Thyroid gland (tissue), 4 donors: ENCODE measurements at regions not wholly inside any gene's neighbourhood (a gene's known extent, or its start where the extent isn't known, plus 50 kb on each side); places are given as distances from the start of the nearest gene placed in this dataset.

Source experiments
- DNase-seq, 2 donors: peaks; one replicate each; pipeline ENCODE4 v3.0.0-alpha.2; 2019
- H3K27ac ChIP-seq, 3 donors: fragments of 200-600 bp; sonication (generic); 1 replicate in 2 of 3; 2 replicates in 1 of 3; pipeline ENCODE4 v1.5.1; 2016 to 2019; ENCODE audit warnings: mild to moderate bottlenecking in 1 of 3, moderate library complexity in 1 of 3
- H3K27me3 ChIP-seq: fragments of 200-600 bp; sonication (generic); one replicate; pipeline ENCODE4 v1.5.1; 2019
- H3K36me3 ChIP-seq, 2 donors: fragments of 200-600 bp; sonication (generic); one replicate each; pipeline ENCODE4 v1.5.1; 2016 to 2019
- H3K4me1 ChIP-seq, 2 donors: fragments of 200-600 bp; sonication (generic); one replicate each; pipeline ENCODE4 v1.5.1; 2017 to 2019
- H3K4me3 ChIP-seq, 3 donors: fragments of 200-600 bp; sonication (generic); replicated peaks in 1 of 3; 1 replicate in 2 of 3; 2 replicates in 1 of 3; pipeline ENCODE4 v1.5.1; 2016; ENCODE audit warnings: mild to moderate bottlenecking in 1 of 3
- H3K9me3 ChIP-seq: fragments of 200-600 bp; sonication (generic); one replicate; pipeline ENCODE4 v1.5.1; 2017
- POLR2A ChIP-seq, 2 donors: fragments of 450-650 bp; IDR thresholded peaks; one replicate each; pipeline ENCODE4 v1.6.1; 2017; ENCODE audit warnings: antibody characterized with exemption in 2 of 2, mild to moderate bottlenecking in 2 of 2, moderate library complexity in 1 of 2
- WGBS, 2 donors: methylation state at CpG; one replicate each; pipeline ENCODE4 v1.1.5; 2017; 5-methylcytosine and 5-hydroxymethylcytosine counted together
- intact Hi-C: fragments of 100-400 bp; cut with DNase I; formaldehyde crosslinking; loops from one replicate; pipeline ENCODE4 v1.15.1; 2023
- TF ChIP-seq, protein P1 (sequence below), 6 experiments: fragments of 200-600 bp in 3 of 6; fragments of 450-650 bp in 3 of 6; sonication (generic) in 3 of 6; IDR thresholded peaks; one replicate each; pipeline ENCODE4 v1.5.1; 2016 to 2019; ENCODE audit warnings: antibody characterized with exemption in 6 of 6, mild to moderate bottlenecking in 2 of 6, inconsistent platforms in 1 of 6, moderate library complexity in 1 of 6

DNA sequence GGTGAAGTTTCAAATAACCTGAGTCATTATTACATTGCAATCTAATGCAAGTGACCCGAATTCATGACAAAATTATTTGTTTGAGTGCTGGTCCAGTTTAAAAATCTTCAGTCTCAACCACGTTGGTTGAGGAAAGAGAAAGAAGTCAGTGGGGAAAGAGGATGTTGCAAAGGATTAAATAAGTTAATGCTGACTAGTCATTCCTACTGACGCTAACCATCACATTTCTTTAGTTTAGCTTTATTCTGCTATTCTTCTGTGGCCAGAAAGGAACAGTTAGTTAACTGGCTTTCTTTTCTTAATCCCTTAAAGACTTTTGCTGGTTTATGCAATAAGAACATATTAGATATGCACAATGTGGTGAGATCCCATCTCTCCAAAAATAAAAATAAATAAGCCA is 143.8 kb upstream of the FAM83B start:
- 58 to 81% methylated on average over 3 of the region's 3 CpGs for WGBS, 2 donors
- Histone ChIP-seq H3K9me3 (no peaks in the 10 kb centered on the region), H3K4me3 (no peak overlapping the region), H3K36me3 (no peaks in the 10 kb centered on the region), H3K27ac (no peak overlapping the region), H3K27me3 (no peaks in the 10 kb centered on the region), H3K4me1 (peaks cover 0 to 10% of the 10 kb centered on the region in 2 donors)
- no peak for DNase-seq
- TF ChIP-seq, protein P1, sequence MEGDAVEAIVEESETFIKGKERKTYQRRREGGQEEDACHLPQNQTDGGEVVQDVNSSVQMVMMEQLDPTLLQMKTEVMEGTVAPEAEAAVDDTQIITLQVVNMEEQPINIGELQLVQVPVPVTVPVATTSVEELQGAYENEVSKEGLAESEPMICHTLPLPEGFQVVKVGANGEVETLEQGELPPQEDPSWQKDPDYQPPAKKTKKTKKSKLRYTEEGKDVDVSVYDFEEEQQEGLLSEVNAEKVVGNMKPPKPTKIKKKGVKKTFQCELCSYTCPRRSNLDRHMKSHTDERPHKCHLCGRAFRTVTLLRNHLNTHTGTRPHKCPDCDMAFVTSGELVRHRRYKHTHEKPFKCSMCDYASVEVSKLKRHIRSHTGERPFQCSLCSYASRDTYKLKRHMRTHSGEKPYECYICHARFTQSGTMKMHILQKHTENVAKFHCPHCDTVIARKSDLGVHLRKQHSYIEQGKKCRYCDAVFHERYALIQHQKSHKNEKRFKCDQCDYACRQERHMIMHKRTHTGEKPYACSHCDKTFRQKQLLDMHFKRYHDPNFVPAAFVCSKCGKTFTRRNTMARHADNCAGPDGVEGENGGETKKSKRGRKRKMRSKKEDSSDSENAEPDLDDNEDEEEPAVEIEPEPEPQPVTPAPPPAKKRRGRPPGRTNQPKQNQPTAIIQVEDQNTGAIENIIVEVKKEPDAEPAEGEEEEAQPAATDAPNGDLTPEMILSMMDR (IDR thresholded peaks at IDR 0.05), result no peak
- TF ChIP-seq POLR2A (IDR thresholded peaks at IDR 0.05), result no peak
- intact Hi-C loops, result no loop called here

DNA sequence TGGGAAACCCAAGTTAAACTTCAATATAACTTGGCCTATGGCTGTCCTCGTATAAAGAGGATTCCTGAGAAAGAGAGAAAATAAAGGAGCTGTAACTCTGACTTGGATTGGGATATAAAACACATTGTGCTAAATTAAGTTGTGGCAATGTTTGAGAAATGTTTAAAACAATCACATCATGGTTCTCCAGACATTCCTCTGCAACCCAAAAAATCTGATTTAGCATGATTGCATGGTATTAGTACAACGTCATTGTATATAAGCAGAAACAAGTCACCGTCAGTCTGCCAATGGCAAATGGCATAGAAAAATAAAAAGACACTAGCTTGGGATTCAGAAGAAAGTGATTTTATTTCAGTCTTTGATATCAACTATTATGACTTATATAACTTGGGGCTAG is 140.2 kb upstream of the FAM83B start:
- TF ChIP-seq, protein P1 (IDR thresholded peaks at IDR 0.05), result no peak
- H3K27ac ChIP-seq, result no peak overlapping the region
- no peaks in the 10 kb centered on the region for H3K4me1 ChIP-seq
- no peaks in the 10 kb centered on the region for H3K36me3 ChIP-seq
- no peak for DNase-seq
- H3K27me3 ChIP-seq, result no peaks in the 10 kb centered on the region
- intact Hi-C loops, result no loop called here
- no peaks in the 10 kb centered on the region for H3K9me3 ChIP-seq
- 89 to 90% methylated on average over 3 of the region's 3 CpGs for WGBS, 2 donors
- no peak overlapping the region for H3K4me3 ChIP-seq

DNA sequence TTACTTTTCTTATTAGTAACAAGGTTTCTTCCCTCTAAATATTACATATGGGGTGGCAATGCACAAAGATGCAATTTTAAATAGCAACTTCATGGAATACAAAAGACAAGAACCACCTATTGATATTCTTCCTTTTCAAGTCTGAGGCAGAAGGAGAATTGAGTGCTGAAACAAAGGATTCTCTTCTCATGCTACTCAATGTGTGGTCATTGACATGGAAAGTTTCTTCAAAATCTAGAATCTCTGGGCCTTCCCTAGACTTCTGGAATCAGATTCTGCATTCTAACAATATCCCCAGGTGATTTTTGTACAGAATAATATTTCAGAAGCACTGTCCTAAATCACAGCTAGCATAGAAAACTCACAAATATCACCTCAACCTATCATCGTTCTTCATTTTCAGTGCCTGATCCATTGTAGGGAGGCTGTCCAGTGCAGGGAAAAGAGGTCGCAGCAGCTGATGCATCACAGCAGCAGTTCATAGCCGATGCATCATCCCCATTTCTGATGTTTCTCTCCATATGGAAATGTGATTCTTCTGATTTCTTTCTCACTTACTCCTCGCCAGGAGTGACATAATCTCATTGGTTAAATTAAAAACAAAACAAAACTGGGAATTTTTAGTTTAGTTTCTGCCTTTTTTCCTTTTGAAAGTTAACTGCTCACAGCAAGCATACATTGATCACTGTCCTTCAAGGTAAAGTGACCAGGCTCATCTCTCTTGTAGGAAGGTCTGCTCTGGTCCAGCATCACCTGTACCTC is 139.5 kb upstream of the FAM83B start:
- TF ChIP-seq, protein P1 (IDR thresholded peaks at IDR 0.05), result no peak
- TF ChIP-seq POLR2A (IDR thresholded peaks at IDR 0.05), result no peak
- no peaks in the 10 kb centered on the region for H3K4me1 ChIP-seq

DNA sequence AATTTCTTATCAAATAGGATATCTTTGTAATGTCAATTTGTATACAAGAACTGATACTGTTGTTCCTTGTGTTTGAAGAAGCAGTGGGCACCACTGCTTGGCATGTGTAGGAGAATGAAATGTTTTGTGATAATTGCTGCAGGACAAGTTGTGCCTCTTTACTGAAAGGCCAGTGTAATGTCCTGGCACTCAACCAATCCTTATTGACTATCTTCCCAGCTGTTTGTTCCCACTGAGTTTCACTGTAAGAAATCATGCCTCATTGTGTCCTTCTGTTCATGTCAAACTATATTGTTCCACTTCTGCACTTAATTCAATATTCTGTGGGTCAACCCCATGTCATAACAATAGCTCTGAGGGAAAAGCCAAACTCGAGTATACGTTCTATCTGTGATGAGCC is 136.1 kb upstream of the FAM83B start:
- intact Hi-C loops, result no loop called here
- no peak overlapping the region for H3K4me3 ChIP-seq
- no peak for TF ChIP-seq POLR2A (IDR thresholded peaks at IDR 0.05)
- TF ChIP-seq, protein P1 (IDR thresholded peaks at IDR 0.05), result no peak
- H3K9me3 ChIP-seq, result no peaks in the 10 kb centered on the region
- H3K36me3 ChIP-seq, result no peaks in the 10 kb centered on the region
- H3K27me3 ChIP-seq, result no peaks in the 10 kb centered on the region
- no peak overlapping the region for H3K27ac ChIP-seq
- no peak for DNase-seq
- WGBS, 2 donors, result 73 to 93% methylated on average over 2 of the region's 2 CpGs
- H3K4me1 ChIP-seq, result no peaks in the 10 kb centered on the region

More for the DNA sequence above, 139.5 kb upstream of the FAM83B start:
- no peak for DNase-seq
- Histone ChIP-seq H3K9me3 (no peaks in the 10 kb centered on the region), H3K4me3 (no peak overlapping the region), H3K27me3 (no peaks in the 10 kb centered on the region), H3K36me3 (no peaks in the 10 kb centered on the region), H3K27ac (no peak overlapping the region)
- intact Hi-C loops, result no loop called here
- 81 to 90% methylated on average over 4 of the region's 4 CpGs for WGBS, 2 donors

DNA sequence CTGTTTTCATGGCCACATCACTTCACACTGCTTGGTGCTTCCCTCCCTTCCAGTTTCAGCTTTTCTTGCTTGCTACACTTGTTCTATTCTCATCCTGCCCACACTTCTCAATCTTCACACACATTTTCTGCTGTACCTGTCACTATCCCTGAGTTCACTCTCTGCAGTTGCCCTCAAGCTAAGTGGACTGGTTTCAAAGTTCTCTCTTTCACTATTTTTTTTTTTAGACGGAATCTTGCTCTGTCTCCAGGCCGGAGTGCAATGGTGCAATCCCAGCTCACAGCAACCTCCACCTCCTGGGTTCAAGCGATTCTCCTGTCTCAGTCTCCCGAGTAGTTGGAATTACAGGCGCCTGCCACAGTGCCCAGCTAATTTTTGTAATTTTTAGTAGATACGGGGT is 130.6 kb upstream of the FAM83B start:
- DNase-seq, result no peak
- WGBS, 2 donors, result 92 to 94% methylated on average over 6 of the region's 6 CpGs
- Histone ChIP-seq H3K27me3 (no peaks in the 10 kb centered on the region), H3K4me1 (peaks cover 0 to 8% of the 10 kb centered on the region in 2 donors), H3K27ac (no peak overlapping the region), H3K9me3 (no peaks in the 10 kb centered on the region), H3K4me3 (no peak overlapping the region), H3K36me3 (no peaks in the 10 kb centered on the region)
- TF ChIP-seq, protein P1 (IDR thresholded peaks at IDR 0.05), result no peak
- no peak for TF ChIP-seq POLR2A (IDR thresholded peaks at IDR 0.05)
- intact Hi-C loops, result no loop called here
